ENCODE measurements at regions not wholly inside any gene's neighbourhood (a gene's known extent, or its start where the extent isn't known, plus 50 kb on each side); places are given as distances from the start of the nearest gene placed in this dataset.
"Not testable (repeated sequence)": the region's sequence is repeated elsewhere in the genome, so short reads cannot be mapped to it uniquely, and the experiment has no call there.

- TF ChIP-seq POLR2A (IDR thresholded peaks at IDR 0.05; ENCODE audit: low read depth, low read length): no peak
- FAIRE-seq (no peak), DNase-seq (ENCODE audit: insufficient read length, low spot score) (no peak)
Observed at GRCh38 chr1:147413110-147413605, 128.1 kb upstream of the BCL9 start.

GRCh38 chr1:147414505-147415163 is 126.7 kb upstream of the BCL9 start:
- FAIRE-seq: no peak
- no peak for DNase-seq (ENCODE audit: insufficient read length, low spot score)
- no peak for TF ChIP-seq POLR2A (IDR thresholded peaks at IDR 0.05; ENCODE audit: low read depth, low read length)

GRCh38 chr1:147417024-147417423 is 124.3 kb upstream of the BCL9 start:
- DNase-seq (ENCODE audit: insufficient read length, low spot score): no peak

DNA sequence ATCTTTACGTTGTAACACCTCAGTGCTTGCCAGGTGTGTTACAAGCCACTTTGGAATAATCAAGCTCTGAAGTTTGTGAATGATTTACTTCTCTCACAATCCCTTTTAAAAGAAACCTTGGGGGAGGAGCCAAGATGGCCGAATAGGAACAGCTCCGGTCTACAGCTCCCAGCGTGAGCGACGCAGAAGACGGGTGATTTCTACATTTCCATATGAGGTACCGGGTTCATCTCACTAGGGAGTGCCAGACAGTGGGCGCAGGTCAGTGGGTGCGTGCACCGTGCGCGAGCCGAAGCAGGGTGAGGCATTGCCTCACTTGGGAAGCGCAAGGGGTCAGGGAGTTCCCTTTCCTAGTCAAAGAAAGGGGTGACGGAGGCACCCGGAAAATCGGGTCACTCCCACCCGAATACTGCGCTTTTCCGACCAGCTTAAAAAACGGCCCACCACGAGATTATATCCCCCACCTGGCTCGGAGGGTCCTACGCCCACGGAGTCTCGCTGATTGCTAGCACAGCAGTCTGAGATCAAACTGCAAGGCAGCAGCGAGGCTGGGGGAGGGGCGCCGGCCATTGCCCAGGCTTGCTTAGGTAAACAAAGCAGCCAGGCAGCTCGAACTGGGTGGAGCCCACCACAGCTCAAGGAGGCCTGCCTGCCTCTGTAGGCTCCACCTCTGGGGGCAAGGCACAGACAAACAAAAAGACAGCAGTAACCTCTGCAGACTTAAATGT is 118.0 kb upstream of the BCL9 start:
- FAIRE-seq; DNase-seq (ENCODE audit: insufficient read length, low spot score): not testable (repeated sequence)

More at GRCh38 chr1:147417024-147417423, 124.3 kb upstream of the BCL9 start:
- FAIRE-seq: no peak
- TF ChIP-seq POLR2A (IDR thresholded peaks at IDR 0.05; ENCODE audit: low read depth, low read length): no peak

GRCh38 chr1:147434921-147435320 is 106.4 kb upstream of the BCL9 start:
- no peak for TF ChIP-seq POLR2A (IDR thresholded peaks at IDR 0.05; ENCODE audit: low read depth, low read length)
- DNase-seq (ENCODE audit: insufficient read length, low spot score) (no peak), FAIRE-seq (no peak)

- DNase-seq (ENCODE audit: insufficient read length, low spot score) (no peak), FAIRE-seq (no peak)
- TF ChIP-seq POLR2A (IDR thresholded peaks at IDR 0.05; ENCODE audit: low read depth, low read length): no peak
Observed at GRCh38 chr1:147444381-147444780, 96.9 kb upstream of the BCL9 start.

- FAIRE-seq (no peak), DNase-seq (ENCODE audit: insufficient read length, low spot score) (no peak)
- TF ChIP-seq POLR2A (IDR thresholded peaks at IDR 0.05; ENCODE audit: low read depth, low read length): no peak
Observed at GRCh38 chr1:147451628-147452027, 89.7 kb upstream of the BCL9 start.

- no peak for FAIRE-seq
- DNase-seq (ENCODE audit: insufficient read length, low spot score): no peak
- TF ChIP-seq POLR2A (IDR thresholded peaks at IDR 0.05; ENCODE audit: low read depth, low read length): no peak
Observed at GRCh38 chr1:147452809-147453208, 88.5 kb upstream of the BCL9 start.

DNA sequence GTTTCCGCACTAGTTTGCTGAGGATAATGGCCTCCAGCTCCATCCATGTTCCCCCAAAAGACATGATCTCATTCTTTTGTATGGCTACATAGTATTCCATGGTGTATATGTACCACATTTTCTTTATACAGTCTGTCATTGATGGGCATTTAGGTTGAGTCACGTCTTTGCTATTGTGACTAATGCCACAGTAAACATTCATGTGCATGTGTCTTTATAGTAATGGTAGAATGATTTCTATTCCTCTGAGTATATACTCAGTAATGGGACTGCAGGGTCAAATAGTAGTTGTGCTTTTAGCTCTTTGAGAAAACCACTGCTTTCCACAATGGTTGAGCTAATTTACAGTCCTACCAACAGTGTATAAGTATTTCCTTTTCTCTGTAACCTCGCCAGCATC is 78.3 kb upstream of the BCL9 start:
- DNase-seq (ENCODE audit: insufficient read length, low spot score) (no peak), FAIRE-seq (no peak)
- no peak for TF ChIP-seq POLR2A (IDR thresholded peaks at IDR 0.05; ENCODE audit: low read depth, low read length)

DNA sequence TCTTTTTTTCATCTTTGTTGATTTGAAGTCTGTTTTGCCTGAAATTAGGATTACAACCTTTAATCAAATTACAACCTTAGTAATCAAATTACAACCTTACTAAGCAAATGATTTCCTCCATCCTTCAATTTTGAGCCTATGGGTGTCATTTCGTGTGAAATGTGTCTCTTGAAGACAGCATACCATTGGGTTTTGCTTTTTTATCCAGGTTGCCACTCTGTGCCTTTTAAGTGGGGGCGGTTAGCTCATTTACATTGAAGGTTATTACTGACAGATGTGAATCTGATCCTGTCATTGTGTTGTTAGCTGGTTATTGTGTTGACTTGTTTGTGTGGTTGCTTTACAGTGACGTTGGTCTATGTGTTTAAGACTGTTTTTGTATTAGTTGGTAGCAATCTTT is 74.8 kb upstream of the BCL9 start:
- FAIRE-seq: no peak
- DNase-seq (ENCODE audit: insufficient read length, low spot score): no peak
- TF ChIP-seq POLR2A (IDR thresholded peaks at IDR 0.05; ENCODE audit: low read depth, low read length): no peak

DNA sequence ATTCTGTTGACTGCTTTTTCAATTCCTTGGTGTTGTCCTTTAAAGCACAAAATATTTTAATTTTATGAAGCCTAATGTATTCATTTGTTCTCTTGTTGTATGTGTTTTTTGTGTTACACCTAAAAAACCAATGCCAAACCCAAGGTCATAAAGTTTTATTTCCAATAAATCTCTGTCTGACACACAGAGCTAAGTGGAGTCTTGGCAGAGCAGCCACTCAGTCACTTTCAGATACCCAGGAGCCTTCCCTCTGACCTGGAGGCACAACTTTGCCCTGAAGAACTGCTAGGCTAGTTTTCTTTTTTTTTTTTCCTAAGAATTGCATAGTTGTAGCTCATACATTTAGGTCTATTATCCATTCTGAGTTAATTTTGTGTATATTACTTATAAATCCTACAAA is 71.2 kb upstream of the BCL9 start:
- DNase-seq (ENCODE audit: insufficient read length, low spot score): no peak
- no peak for FAIRE-seq
- no peak for TF ChIP-seq POLR2A (IDR thresholded peaks at IDR 0.05; ENCODE audit: low read depth, low read length)

DNA sequence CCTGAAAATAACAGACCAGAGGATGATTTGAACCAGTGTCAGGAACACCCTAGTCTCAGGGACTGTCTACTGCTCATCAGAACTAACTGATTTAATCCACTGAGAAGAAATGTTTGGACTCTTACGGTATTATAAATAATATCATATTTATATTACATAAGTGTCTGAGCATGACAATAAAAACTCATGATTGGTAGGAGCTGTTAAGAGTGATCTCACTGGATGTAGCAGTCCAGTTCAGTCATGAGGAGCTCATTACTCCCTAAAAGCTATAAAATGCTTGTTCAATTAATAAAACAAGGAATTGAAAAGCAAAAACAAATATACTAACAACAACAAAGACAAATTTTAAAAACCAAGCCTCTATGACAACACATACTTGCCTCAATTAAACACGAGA is 68.8 kb upstream of the BCL9 start:
- FAIRE-seq: no peak
- no peak for DNase-seq (ENCODE audit: insufficient read length, low spot score)
- TF ChIP-seq POLR2A (IDR thresholded peaks at IDR 0.05; ENCODE audit: low read depth, low read length): no peak

- no peak for TF ChIP-seq POLR2A (IDR thresholded peaks at IDR 0.05; ENCODE audit: low read depth, low read length)
- no peak for DNase-seq (ENCODE audit: insufficient read length, low spot score)
- FAIRE-seq: no peak
Observed at GRCh38 chr1:147472966-147473732, 68.2 kb upstream of the BCL9 start.

DNA sequence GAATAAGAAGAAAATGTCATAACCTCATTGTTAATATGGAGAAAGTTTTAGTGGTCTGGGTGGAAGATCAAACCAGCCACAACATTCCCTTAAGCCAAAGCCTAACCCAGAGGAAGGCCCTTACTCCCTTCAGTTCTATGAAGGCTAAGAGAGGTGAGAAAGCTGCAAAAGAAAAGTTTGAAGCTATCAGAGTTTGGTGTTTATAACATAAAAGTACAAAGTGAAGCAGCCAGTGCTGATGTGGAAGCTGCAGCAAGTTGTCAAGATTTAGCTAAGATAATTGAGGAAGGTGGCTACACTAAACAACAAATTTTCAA is 67.6 kb upstream of the BCL9 start:
- no peak for TF ChIP-seq POLR2A (IDR thresholded peaks at IDR 0.05; ENCODE audit: low read depth, low read length)
- DNase-seq (ENCODE audit: insufficient read length, low spot score) (no peak), FAIRE-seq (no peak)
